GM20000 (cell line): ENCODE measurements at regions not wholly inside any gene's neighbourhood (a gene's known extent, or its start where the extent isn't known, plus 50 kb on each side); places are given as distances from the start of the nearest gene placed in this dataset.
"Not testable (repeated sequence)": the region's sequence is repeated elsewhere in the genome, so short reads cannot be mapped to it uniquely, and the experiment has no call there.

Source experiments
- DNase-seq: peaks from one replicate; pipeline ENCODE4 v3.0.0; 2012; ENCODE audit warnings: low spot score
- TF ChIP-seq, protein P1 (sequence below): IDR thresholded peaks from 2 replicates; pipeline ENCODE4 v1.5.1; 2012; ENCODE audit warnings: mild to moderate bottlenecking, control low read depth; ENCODE audit errors: extremely low read depth, missing control alignments

DNA sequence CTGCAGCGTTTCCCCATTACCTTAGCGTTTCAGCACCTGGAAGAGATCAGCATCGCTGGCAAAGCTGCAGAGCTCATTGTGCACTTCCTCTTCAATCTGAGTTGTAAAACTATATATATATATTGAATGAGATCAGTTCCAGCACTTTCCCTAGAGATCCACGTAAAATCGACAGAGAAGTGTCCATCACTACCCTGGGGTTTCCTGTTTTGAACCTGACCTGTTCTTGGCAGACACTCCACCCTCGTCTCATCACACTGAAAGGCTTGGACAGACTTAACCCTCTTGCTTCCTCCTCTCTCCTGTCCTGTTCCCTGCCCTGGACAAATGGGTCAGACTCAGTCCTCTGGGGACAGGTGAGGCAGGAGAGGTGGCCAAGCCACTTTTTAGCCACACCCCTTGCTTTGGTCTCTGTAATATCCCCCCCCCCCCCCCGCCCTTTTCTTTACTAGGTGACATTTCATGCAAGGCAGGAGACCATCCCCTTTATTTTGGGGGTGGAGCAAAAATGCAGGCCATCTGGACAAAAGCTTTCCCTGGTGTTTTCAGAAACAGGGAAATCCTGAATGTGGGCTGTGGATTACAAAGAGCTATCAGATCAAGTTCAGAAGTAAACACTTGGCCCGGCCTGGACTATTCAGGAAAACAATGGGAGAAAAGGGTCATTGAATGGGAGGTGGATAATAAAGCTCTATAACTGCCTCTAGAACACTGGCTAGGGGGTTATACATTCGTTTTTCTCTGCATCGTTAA is 83.7 kb upstream of the KDM7A start:
- TF ChIP-seq, protein P1, sequence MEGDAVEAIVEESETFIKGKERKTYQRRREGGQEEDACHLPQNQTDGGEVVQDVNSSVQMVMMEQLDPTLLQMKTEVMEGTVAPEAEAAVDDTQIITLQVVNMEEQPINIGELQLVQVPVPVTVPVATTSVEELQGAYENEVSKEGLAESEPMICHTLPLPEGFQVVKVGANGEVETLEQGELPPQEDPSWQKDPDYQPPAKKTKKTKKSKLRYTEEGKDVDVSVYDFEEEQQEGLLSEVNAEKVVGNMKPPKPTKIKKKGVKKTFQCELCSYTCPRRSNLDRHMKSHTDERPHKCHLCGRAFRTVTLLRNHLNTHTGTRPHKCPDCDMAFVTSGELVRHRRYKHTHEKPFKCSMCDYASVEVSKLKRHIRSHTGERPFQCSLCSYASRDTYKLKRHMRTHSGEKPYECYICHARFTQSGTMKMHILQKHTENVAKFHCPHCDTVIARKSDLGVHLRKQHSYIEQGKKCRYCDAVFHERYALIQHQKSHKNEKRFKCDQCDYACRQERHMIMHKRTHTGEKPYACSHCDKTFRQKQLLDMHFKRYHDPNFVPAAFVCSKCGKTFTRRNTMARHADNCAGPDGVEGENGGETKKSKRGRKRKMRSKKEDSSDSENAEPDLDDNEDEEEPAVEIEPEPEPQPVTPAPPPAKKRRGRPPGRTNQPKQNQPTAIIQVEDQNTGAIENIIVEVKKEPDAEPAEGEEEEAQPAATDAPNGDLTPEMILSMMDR: no peak
- DNase-seq: no peak

DNA sequence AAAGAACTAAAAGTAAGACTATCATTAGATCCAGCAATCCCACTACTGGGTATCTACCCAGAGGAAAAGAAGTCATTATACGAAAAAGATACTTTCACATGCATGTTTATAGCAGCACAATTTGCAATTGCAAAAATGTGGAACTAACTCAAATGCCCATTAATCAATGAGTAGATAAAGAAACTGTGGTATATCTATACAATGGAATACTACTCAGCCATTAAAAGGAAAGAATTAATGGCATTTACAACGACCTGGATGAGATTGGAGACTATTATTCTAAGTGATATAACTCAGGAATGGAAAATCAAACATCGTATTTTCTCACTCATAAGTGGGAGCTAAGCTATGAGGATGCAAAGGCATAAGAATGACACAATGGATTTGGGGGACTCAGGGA is 80.5 kb upstream of the KDM7A start:
- DNase-seq: not testable (repeated sequence)

DNA sequence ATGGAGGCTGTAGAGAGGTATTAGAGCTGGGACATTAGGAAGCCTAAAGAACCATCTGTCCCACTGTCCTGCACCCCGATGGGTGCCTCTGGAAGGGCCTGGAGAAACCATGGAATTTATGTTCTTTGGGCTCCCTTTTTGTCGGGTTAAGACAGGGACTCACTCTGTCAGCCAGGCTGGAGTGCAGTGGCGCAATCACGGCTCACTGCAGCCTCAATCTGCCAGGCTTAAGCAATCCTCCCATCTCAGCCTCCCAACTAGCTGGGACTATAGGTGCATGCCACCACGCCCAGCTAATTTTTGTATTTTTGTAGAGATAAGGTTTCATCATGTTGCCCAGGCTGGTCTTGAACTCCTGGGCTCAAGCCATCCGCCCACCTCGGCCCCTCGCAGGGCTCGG is 78.2 kb upstream of the KDM7A start:
- not testable (repeated sequence) for DNase-seq

DNA sequence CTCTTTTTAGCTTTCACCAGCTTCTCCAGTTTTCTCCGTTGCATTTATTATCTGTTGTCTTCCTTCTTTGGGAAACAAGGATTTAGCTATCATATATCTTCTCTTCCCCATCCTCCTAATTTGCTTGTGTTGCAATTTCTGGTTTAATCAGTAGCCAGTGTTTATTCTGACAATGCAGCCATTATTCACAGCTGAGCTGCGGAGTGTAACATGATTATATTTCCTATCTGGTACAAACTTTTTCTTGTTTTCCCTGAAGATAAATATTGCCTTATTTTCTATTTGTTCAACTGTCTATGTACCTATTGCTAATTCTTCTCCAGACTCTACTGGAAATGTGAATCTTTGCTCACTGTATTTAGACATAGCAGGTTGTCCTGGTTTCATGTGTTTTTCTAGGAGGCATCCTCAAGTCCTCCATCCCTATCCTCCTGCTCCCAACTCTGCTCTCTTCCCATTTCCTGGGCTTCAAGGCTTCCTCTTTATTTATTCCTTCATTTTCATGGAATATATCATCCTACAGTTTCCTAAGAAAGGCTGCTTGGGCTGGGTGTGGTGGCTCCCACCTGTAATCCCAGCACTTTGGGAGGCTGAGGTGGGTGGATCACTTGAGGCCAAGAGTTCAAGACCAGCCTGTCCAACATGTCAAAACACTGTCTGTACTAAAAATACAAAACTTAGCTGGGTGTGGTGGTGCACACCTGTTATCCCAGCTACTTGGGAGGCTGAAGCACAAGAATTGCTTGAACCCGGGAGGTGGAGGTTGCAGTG is 72.4 kb upstream of the KDM7A start:
- TF ChIP-seq, protein P1: no peak
- DNase-seq: no peak

DNA sequence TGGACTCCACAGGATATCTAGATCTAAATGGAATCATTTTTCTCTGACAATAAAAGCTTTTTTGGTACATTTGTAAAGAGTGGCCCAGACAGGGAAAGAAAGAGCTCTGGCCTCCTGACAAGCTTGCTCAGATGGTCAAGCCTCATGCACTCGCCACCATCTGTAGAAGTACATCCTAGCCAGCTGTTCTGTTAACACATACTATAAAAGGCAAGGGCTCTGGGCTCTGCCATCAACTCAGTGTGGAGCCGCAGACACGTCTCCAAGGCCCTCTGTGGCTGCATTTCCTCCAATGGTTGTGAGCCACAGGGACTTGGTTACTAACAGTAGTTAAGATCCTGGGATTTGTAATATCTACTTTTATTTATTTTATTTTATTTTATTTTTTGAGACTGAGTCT is 70.8 kb upstream of the KDM7A start:
- TF ChIP-seq, protein P1: no peak
- DNase-seq: no peak

DNA sequence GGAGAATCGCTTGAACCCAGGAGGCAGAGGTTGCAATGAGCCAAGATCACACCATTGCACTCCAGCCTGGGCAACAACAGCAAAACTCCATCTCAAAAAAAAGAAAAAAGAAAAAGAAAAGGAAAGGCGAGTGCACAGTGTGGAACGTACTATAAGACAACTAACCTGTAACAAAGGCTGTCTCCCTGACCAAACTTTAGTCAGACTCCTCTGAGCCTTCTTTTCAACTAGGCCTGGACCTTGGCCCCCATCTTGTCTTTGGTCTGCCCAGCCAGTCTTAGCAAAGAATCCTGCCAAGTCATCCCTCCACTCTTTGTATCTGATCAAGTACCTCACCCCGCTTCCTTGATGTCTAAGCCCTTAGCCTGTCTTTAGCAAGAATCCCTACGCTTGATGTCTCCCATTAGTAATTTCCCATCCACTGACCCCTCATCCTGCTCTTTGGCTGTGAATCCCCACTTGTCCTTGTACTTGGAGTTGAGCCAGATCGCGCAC is 68.9 kb upstream of the KDM7A start:
- TF ChIP-seq, protein P1: no peak
- no peak for DNase-seq

DNA sequence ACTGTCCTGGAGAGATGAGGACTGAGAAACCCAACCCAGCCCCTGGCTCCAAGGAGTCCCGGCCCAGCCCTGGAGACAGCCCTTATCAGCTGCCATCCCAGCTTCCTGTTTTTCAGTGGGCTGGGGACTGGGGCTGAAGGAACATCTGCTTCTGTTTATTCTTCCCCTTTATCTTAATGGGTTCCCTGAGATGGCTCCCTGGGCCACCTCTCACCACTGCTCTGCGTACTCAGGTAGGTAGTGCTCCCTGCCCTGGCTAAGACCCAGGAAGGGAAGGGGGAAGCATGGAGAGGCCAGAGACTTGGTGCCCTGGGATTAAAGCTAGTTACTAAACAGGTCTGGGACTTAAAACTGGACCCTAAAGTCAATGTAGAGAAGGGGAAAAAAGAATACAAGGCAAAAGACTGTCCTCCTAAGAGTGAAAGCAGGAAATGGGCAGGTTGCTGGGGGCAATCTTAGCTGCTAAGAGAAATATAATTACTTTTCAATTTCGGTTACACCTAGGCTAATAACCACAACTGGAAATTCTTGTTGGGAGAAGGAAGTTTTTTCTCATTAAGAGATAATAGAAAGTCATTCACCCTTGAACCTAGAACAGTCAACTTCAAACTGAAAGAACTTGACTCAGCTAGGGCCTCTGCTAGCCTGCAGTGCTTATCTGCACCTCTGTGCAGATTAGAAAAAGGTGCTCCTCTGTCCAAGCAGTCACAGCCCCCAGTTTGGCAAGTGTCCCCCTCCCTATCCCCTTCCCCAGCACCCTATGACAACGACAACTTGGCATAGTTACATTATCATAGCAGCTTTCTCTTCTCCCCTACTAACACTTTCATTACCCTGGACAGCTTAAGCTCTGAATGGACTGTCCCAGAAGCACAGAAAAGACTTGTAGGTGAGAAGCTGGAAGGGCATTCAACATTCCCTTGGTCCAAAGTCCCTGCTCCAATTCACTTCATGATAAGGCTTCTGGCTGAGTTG is 65.6 kb upstream of the KDM7A start:
- TF ChIP-seq, protein P1: no peak
- no peak for DNase-seq

DNA sequence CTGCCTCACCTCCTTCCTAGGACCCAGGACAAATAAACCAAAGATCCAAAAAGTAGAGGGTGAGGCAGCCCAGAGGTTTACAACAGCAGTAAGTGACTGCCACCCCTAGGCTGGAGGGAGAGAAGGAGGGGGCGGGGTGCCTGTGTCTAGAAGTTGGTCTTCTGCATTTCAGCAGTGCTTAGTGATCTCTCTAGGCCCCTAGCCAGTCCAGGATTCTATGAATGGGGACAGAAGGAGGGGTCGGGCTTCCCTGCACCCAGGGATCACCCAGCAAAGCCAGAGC is 62.8 kb upstream of the KDM7A start:
- DNase-seq: no peak
- TF ChIP-seq, protein P1: no peak
